ENCODE measurements at regions not wholly inside any gene's neighbourhood (a gene's known extent, or its start where the extent isn't known, plus 50 kb on each side); places are given as distances from the start of the nearest gene placed in this dataset.

DNA sequence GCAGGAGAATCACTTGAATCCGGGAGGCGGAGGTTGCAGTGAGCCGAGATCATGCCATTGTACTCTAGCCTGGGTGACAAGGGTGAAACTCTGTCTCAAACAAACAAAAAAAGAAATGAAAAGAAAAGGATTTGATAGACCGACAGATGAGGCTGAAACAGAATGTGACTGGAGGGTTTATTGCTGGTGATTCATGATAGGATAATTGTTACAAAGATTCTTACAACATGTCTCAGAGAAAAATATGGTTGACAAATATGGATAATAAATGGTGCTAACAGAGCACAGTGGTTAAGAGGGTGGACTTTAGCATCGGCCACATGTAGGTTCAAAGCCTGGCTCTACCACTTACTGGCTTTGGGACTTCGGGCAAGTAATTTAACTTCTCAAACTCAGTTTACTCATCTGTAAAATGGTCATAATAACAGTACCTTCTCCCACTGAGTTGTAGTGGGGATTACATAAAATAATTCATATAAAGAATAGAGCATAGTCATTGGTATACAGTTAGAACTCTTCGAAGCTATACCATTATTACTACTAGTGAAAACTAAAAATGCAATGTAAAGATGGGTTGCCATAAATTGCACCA lies 131.9 kb downstream of the MAP3K7 start:
- no peak overlapping the region for H2AFZ ChIP-seq (ENCODE audit: low read depth)
- CTCF ChIA-PET: interaction anchor here (0.7 to 2.6 kb wide), 7 partner anchors 8 to 1103 kb away, joined by 3 to 12 read pairs (median 4); no protein-coding TSS in a partner anchor
- DNase-seq: no peak
- 82% methylated on average over 7 of the region's 7 CpGs for whole genome bisulfite sequencing (ENCODE audit: low lambda C conversion rate)
- H4K20me1 ChIP-seq (ENCODE audit: insufficient read depth): no peaks in the 10 kb centered on the region
- H3K4me3 ChIP-seq (ENCODE audit: low read depth in 2 of 2, low read length in 1 of 2): no peak overlapping the region
- no peaks in the 10 kb centered on the region for H3K79me2 ChIP-seq (ENCODE audit: insufficient read depth)
- no peaks in the 10 kb centered on the region for H3K27me3 ChIP-seq (ENCODE audit: insufficient read depth)
- no peak for TF ChIP-seq CHD2 (IDR thresholded peaks at IDR 0.05; ENCODE audit: low read length, partially characterized antibody)
- TF ChIP-seq, protein P1, sequence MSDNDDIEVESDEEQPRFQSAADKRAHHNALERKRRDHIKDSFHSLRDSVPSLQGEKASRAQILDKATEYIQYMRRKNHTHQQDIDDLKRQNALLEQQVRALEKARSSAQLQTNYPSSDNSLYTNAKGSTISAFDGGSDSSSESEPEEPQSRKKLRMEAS (IDR thresholded peaks at IDR 0.05; ENCODE audit: low read depth): no peak
- no peak for TF ChIP-seq EZH2phosphoT487 (IDR thresholded peaks at IDR 0.05; ENCODE audit: borderline replicate concordance, low read depth)
- TF ChIP-seq GATA2 (CRISPR knock-in tag; IDR thresholded peaks at IDR 0.05): no peak
- TF ChIP-seq SMC3 (IDR thresholded peaks at IDR 0.05; ENCODE audit: low read depth, low read length): no peak
- no peak for TF ChIP-seq GABPA (IDR thresholded peaks at IDR 0.05; ENCODE audit: low read depth)
- TF ChIP-seq YY1 (IDR thresholded peaks at IDR 0.05; ENCODE audit: low read depth): no peak
- TF ChIP-seq, protein P2, sequence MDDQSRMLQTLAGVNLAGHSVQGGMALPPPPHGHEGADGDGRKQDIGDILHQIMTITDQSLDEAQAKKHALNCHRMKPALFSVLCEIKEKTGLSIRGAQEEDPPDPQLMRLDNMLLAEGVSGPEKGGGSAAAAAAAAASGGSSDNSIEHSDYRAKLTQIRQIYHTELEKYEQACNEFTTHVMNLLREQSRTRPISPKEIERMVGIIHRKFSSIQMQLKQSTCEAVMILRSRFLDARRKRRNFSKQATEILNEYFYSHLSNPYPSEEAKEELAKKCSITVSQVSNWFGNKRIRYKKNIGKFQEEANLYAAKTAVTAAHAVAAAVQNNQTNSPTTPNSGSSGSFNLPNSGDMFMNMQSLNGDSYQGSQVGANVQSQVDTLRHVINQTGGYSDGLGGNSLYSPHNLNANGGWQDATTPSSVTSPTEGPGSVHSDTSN (IDR thresholded peaks at IDR 0.05): no peak
- TF ChIP-seq ELF1 (IDR thresholded peaks at IDR 0.05): no peak
- TF ChIP-seq, protein P3, sequence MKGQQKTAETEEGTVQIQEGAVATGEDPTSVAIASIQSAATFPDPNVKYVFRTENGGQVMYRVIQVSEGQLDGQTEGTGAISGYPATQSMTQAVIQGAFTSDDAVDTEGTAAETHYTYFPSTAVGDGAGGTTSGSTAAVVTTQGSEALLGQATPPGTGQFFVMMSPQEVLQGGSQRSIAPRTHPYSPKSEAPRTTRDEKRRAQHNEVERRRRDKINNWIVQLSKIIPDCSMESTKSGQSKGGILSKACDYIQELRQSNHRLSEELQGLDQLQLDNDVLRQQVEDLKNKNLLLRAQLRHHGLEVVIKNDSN (IDR thresholded peaks at IDR 0.05; ENCODE audit: borderline replicate concordance, low read depth): no peak
- no peak for TF ChIP-seq FOXM1 (IDR thresholded peaks at IDR 0.05; ENCODE audit: low read depth)
- TF ChIP-seq TCF12 (IDR thresholded peaks at IDR 0.05): no peak
- no peak for TF ChIP-seq RXRA (IDR thresholded peaks at IDR 0.05; ENCODE audit: borderline replicate concordance, low read depth)
- TF ChIP-seq, protein P4, sequence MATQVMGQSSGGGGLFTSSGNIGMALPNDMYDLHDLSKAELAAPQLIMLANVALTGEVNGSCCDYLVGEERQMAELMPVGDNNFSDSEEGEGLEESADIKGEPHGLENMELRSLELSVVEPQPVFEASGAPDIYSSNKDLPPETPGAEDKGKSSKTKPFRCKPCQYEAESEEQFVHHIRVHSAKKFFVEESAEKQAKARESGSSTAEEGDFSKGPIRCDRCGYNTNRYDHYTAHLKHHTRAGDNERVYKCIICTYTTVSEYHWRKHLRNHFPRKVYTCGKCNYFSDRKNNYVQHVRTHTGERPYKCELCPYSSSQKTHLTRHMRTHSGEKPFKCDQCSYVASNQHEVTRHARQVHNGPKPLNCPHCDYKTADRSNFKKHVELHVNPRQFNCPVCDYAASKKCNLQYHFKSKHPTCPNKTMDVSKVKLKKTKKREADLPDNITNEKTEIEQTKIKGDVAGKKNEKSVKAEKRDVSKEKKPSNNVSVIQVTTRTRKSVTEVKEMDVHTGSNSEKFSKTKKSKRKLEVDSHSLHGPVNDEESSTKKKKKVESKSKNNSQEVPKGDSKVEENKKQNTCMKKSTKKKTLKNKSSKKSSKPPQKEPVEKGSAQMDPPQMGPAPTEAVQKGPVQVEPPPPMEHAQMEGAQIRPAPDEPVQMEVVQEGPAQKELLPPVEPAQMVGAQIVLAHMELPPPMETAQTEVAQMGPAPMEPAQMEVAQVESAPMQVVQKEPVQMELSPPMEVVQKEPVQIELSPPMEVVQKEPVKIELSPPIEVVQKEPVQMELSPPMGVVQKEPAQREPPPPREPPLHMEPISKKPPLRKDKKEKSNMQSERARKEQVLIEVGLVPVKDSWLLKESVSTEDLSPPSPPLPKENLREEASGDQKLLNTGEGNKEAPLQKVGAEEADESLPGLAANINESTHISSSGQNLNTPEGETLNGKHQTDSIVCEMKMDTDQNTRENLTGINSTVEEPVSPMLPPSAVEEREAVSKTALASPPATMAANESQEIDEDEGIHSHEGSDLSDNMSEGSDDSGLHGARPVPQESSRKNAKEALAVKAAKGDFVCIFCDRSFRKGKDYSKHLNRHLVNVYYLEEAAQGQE (IDR thresholded peaks at IDR 0.05; ENCODE audit: low read depth, low read length): no peak
- TF ChIP-seq SIN3A (IDR thresholded peaks at IDR 0.05; ENCODE audit: borderline replicate concordance, low read depth, low read length): no peak
- TF ChIP-seq TEAD4 (IDR thresholded peaks at IDR 0.05; ENCODE audit: borderline replicate concordance, insufficient read depth): no peak
- TF ChIP-seq POLR2AphosphoS5 (IDR thresholded peaks at IDR 0.05; ENCODE audit: low read depth, low read length): no peak
- TF ChIP-seq, protein P5, sequence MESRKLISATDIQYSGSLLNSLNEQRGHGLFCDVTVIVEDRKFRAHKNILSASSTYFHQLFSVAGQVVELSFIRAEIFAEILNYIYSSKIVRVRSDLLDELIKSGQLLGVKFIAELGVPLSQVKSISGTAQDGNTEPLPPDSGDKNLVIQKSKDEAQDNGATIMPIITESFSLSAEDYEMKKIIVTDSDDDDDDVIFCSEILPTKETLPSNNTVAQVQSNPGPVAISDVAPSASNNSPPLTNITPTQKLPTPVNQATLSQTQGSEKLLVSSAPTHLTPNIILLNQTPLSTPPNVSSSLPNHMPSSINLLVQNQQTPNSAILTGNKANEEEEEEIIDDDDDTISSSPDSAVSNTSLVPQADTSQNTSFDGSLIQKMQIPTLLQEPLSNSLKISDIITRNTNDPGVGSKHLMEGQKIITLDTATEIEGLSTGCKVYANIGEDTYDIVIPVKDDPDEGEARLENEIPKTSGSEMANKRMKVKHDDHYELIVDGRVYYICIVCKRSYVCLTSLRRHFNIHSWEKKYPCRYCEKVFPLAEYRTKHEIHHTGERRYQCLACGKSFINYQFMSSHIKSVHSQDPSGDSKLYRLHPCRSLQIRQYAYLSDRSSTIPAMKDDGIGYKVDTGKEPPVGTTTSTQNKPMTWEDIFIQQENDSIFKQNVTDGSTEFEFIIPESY (IDR thresholded peaks at IDR 0.05; ENCODE audit: borderline replicate concordance, low read depth): no peak
- TF ChIP-seq NFIC (IDR thresholded peaks at IDR 0.05; ENCODE audit: borderline replicate concordance): no peak
- TF ChIP-seq, protein P6, sequence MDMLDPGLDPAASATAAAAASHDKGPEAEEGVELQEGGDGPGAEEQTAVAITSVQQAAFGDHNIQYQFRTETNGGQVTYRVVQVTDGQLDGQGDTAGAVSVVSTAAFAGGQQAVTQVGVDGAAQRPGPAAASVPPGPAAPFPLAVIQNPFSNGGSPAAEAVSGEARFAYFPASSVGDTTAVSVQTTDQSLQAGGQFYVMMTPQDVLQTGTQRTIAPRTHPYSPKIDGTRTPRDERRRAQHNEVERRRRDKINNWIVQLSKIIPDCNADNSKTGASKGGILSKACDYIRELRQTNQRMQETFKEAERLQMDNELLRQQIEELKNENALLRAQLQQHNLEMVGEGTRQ (IDR thresholded peaks at IDR 0.05; ENCODE audit: borderline replicate concordance, low read depth, low read length): no peak
- no peak overlapping the region for H3K27ac ChIP-seq (ENCODE audit: low read depth in 2 of 2, low read length in 1 of 2)
- H3K4me2 ChIP-seq: no peak overlapping the region
- no peaks in the 10 kb centered on the region for H3K4me1 ChIP-seq (ENCODE audit: control insufficient read depth in 1 of 2, insufficient read depth in 2 of 2, low read depth in 1 of 2, low read length in 1 of 2)
- POLR2A ChIA-PET: no interaction called here
- H3K9me3 ChIP-seq: no peaks in the 10 kb centered on the region
- no peaks in the 10 kb centered on the region for H3K9me2 ChIP-seq
- no peaks in the 10 kb centered on the region for H3K36me3 ChIP-seq (replicated peaks in 1 of 2; ENCODE audit: control insufficient read depth in 1 of 2, insufficient read depth in 2 of 2, low read length in 1 of 2)
- H3K9ac ChIP-seq: no peak overlapping the region
- no peaks in the 10 kb centered on the region for H3F3A ChIP-seq (replicated peaks; ENCODE audit: insufficient read depth)
